ENCODE measurements at regions not wholly inside any gene's neighbourhood (a gene's known extent, or its start where the extent isn't known, plus 50 kb on each side); places are given as distances from the start of the nearest gene placed in this dataset.

DNA sequence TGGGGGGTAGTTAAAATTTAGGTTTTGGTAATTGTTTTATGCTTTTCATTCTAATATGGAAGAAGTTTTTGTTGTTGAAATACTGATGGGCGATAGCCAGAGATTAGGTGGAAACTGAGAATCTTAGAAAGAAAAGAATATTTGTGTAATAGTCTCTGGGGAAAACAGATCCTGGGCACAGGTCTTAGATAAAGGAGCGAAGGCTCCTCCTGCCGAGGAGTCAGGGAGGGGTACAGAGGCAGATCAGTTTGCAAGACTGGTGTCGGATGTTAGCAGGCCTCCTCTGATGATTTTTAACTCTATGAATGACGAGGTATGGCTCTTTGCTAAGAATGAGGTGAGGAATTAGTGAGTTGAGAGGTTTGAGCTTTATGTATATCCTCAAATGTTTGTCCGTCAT is 339.7 kb downstream of the HGF start:
- no peak for DNase-seq (ENCODE audit: low read depth)
- TF ChIP-seq CTCF (IDR thresholded peaks at IDR 0.05; ENCODE audit: control insufficient read depth, insufficient read depth, low read depth, low read length, missing control alignments) = no peak
- no peak overlapping the region for H3K4me3 ChIP-seq (ENCODE audit: control insufficient read depth, low read depth, low read length)

DNA sequence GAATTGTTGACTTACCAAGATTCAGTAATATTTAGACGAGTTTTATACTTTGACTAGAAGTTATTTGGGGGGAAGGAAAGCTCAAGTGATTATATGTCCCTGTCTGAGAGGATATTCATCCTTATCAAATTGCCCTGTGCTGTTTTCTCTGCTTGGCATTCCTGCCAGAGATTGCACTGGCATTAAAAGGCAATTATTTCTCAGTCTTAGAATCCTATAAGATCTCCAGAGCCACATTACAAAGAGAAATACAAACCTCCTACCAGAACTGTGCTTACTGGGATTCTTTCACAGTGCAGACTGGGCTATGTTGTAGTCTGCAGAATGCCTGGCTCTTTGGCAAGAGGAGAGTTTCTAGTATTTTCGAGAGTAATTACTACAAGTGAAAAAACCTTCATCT is 342.4 kb downstream of the HGF start:
- no peak for TF ChIP-seq CTCF (IDR thresholded peaks at IDR 0.05; ENCODE audit: control insufficient read depth, insufficient read depth, low read depth, low read length, missing control alignments)
- no peak for DNase-seq (ENCODE audit: low read depth)
- H3K4me3 ChIP-seq (ENCODE audit: control insufficient read depth, low read depth, low read length) = no peak overlapping the region

GRCh38 chr7:81420526-81421226 is 349.2 kb downstream of the HGF start:
- no peak for TF ChIP-seq CTCF (IDR thresholded peaks at IDR 0.05; ENCODE audit: control insufficient read depth, insufficient read depth, low read depth, low read length, missing control alignments)
- no peak for DNase-seq (ENCODE audit: low read depth)

GRCh38 chr7:81419731-81420130 is 350.1 kb downstream of the HGF start:
- no peak overlapping the region for H3K4me3 ChIP-seq (ENCODE audit: control insufficient read depth, low read depth, low read length)
- TF ChIP-seq CTCF (IDR thresholded peaks at IDR 0.05; ENCODE audit: control insufficient read depth, insufficient read depth, low read depth, low read length, missing control alignments) = no peak
- DNase-seq (ENCODE audit: low read depth) = no peak

More at GRCh38 chr7:81420526-81421226, 349.2 kb downstream of the HGF start:
- H3K4me3 ChIP-seq (ENCODE audit: control insufficient read depth, low read depth, low read length) = no peak overlapping the region

- no peak overlapping the region for H3K4me3 ChIP-seq (ENCODE audit: control insufficient read depth, low read depth, low read length)
- TF ChIP-seq CTCF (IDR thresholded peaks at IDR 0.05; ENCODE audit: control insufficient read depth, insufficient read depth, low read depth, low read length, missing control alignments) = no peak
Observed at GRCh38 chr7:81416659-81417058, 353.2 kb downstream of the HGF start.

DNA sequence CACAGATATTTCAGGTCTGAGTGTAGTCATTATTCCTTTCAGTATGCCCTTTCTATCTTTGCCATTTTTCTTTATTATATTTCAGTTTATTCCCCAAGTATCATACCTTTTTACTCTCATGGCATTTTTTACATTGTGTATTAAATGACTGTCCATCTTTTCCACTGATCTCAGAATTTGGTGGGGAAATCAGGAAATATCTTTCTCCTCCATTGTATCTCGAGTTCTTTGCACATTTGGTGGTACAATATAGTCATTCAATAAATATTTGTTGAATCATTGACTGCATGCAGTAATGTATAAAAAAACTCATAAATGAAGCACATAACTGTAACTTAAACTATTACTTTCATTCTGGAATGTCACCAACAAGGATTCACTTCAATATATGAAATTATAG is 354.7 kb downstream of the HGF start:
- TF ChIP-seq CTCF (IDR thresholded peaks at IDR 0.05; ENCODE audit: control insufficient read depth, insufficient read depth, low read depth, low read length, missing control alignments) = no peak
- no peak for DNase-seq (ENCODE audit: low read depth)
- H3K4me3 ChIP-seq (ENCODE audit: control insufficient read depth, low read depth, low read length) = no peak overlapping the region

More at GRCh38 chr7:81416659-81417058, 353.2 kb downstream of the HGF start:
- no peak for DNase-seq (ENCODE audit: low read depth)
